HG03442 (cell line): ENCODE measurements at regions not wholly inside any gene's neighbourhood (a gene's known extent, or its start where the extent isn't known, plus 50 kb on each side); places are given as distances from the start of the nearest gene placed in this dataset.
A peak's percentile ranks its signal among the peaks of the same experiment; 100 is the strongest.
"Not testable (repeated sequence)": the region's sequence is repeated elsewhere in the genome, so short reads cannot be mapped to it uniquely, and the experiment has no call there.

Experiments
- ATAC-seq: cut with Tn5 transposase; IDR thresholded peaks from one replicate; pipeline ENCODE4 v1.9.1; 2021; ENCODE audit warnings: mild to moderate bottlenecking, moderate library complexity; ENCODE audit not compliant: unreplicated experiment

DNA sequence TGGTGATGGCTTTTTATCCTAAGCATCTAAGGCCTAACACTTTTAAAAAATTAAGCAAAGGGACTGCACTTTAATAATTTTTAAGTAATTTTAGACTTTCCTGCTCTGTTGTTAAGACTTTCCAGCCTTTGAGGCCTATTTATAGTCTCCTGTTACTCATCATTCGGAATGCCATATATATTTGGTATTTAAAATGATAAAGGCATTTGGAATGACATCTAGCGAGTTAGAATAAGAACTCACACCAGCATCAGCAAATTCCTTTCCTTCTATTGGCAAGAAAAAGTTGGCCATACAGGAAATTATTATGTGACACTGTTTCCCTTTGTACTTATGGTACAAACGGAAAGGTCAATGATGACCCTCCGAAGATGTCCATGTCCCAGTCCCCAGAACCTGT, 88.1 kb upstream of the STMND1 start:
- ATAC-seq = no peak

DNA sequence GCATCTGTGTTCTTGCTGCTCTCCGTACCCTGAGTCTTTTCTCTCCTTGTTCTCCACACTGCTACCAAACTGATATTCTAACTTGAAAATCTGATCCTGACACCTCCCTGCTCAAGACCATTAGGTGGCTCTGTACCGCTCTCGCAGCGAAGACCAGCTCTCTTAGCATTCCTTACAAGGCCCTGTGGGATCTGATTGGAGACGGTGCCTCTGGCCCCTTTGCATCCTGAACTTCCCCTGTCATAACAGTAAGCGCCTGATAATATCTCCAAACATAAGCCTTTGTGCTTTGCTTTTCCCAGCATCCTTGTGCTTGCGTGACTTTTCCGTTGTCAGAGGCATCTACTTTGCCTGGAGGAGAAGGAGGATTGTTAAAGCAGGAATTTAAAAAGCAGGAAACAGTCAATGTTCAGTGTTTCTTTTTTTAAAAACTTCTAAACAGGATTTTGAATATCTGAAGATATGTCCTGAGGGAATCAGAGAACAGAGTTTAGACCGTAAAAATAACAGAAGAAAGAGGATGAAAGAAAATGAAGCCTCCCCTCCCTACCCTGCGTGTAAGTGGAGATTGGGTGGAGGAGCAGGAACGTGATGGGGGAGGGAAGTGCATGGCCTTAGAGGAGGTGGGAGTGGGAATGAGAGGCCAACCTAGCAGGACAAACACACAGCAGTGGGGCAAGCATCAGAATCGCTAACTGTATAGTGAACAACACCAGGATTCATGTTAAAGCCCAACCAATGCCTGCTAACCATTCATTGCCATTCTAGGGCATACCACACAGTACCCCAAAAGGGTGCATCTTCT, 89.2 kb upstream of the STMND1 start:
- no peak for ATAC-seq

DNA sequence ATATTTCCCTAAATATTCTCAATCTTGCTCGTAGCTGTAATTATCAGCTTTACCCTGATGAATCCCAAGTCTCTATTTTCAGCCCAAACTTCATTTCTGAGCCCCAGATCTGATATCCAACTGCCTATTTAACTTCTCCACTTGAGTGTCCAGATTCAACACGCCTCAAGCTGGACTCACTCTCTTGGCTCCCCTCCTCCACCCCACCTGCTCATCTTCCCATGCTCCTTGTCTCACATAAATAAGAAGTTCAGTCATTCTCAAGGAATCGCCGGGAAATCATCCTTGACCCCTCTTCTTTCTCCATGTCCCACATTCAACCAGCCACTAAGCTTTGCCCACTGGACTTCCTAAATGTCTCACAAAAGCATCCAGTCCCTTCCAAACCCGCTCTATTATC, 89.9 kb upstream of the STMND1 start:
- no peak for ATAC-seq

DNA sequence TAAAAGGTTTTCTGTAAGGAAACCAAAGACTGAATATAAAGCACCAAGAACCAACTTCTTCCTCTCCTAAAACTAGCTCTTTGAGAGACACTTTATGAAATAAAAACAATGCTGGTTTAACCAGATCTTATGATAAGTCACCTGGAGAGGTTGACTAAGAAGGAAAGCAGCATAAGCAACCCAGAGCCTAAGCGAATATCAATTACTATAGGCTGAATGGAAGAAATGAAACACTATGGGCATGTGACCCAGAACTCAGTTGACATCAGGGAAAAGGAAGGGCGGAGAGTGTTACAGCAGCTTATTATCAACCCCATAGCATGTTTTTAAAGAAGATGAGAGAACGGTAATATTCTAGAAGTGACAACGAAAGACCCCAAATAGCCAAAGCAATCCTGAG, 94.1 kb upstream of the STMND1 start:
- ATAC-seq = no peak

DNA sequence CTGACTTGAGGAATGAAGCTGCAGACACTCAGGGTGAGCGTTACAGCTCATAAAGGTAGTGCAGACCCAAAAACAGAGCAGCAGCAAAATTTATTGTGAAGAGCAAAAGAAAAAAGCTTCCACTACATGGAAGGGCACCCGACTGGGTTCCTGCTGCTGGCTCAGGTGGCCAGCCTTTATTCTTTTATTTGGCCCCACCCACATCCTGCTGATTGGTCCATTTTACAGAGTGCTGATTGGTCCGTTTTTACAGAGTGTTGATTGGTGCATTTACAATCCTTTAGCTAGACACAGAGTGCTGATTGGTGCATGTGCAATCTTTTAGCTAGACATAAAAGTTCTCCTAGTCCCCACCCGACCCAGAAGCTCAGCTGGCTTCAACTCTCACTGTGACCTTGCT, 95.3 kb upstream of the STMND1 start:
- no peak for ATAC-seq

- no peak for ATAC-seq
These were observed 97.6 kb upstream of the STMND1 start for GRCh38 chr6:17004269-17004668.

DNA sequence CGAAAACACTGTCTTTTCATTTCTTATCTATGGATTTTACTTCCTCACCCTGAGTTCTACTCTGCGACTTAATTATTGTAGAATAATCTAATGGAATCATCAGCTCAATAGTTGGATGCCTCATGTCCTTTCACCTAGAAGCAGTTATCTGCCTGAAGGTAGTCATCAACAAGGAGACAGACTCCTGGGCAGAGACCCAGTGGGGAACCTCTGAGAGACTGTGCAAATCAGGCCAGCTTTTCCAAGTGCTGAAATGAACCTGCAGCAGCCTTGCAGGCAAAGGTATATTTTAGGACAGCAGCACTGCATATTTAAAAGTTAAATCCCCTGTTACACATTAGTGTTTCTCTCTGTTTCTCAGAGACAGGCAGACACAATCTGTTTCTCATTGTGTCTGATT, 99.7 kb upstream of the STMND1 start:
- no peak for ATAC-seq

DNA sequence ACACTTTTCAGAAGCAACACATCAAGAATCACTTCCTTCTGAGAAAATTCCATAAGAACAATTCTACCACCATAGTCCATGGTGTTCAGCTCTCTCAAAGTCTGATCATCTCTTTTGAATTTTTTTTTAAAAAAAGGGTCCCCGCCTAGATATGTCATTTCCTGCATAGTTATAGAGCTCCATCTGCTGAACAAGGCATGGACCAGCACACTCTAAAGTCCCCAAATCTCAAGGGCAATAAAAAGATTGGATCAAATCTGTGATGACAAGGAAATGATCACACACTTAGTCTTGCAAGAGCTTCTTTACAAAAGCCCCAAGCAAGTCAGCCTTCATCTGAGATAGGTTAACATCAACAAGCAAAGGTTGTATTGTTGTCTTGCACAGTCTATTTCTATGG, 100.7 kb upstream of the STMND1 start:
- ATAC-seq = no peak

- no peak for ATAC-seq
These were observed 102.1 kb upstream of the STMND1 start for GRCh38 chr6:16999491-17000436.

DNA sequence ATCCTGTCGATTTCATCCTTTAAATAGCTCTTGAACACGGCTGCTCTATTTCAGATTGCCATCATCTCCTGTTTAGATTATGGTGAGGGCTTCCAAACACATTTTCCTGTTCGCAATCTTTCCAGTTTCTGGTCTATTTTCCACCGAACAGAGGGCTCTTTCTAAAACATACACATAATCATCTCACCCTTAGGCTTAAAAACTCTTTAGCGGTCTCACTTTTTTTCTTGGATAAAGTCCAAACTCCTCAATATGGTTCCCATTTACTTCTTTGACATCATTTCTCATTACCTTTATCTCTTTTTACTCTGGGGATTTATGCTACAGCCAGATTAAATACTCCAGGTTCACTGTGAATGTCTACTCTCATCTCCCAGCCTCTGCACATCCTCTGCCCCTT, 103.4 kb upstream of the STMND1 start:
- no peak for ATAC-seq

GRCh38 chr6:16995511-16996250, 106.2 kb upstream of the STMND1 start:
- ATAC-seq = no peak

GRCh38 chr6:16993396-16993795, 108.5 kb upstream of the STMND1 start:
- no peak for ATAC-seq

DNA sequence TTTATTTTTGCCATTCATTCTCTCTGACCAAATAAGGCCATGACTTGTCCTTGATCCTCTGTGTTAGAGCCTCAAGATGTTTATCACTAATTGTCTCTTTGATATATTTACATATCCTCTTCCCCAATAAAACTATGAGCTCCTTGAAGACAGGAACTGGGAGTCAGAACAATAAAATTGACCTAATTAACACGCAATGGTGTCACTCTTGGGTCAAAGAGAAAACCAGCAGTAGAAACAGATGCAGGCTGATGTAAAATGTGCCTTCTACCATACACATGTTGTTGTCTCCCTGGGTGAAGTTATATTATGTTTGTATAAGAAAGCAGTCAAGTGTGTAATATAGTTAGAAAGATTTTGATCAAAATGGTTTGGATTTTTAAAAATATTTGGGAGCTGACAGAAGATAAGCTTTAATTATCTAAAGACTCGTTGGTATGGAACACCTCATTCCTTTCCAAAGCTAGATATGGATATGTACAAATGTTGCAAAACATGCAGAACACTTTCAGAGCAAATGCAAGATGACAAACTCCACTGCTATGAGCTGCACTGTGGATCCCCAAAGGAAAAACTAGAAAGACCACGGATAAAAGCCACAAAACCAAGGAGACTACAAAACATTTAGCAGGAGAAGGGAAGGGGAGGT, 109.7 kb upstream of the STMND1 start:
- ATAC-seq = no peak

DNA sequence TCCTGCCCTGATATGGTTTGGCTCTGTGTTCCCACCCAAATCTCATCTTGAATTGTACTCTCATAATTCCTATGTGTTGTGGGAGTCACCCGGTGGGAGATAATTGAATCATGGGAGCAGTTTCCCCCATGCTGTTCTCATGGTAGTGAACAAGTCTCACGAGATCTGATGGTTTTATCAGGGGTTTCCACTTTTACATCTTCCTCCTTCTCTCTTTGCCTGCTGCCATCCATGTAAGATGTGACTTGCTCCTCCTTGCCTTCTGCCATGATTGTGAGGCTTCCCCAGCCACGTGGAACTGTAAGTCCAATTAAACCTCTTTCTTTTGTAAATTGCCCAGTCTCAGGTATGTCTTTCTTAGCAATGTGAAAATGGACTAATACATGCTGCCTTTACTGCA, 111.9 kb upstream of the STMND1 start:
- ATAC-seq = not testable (repeated sequence)

DNA sequence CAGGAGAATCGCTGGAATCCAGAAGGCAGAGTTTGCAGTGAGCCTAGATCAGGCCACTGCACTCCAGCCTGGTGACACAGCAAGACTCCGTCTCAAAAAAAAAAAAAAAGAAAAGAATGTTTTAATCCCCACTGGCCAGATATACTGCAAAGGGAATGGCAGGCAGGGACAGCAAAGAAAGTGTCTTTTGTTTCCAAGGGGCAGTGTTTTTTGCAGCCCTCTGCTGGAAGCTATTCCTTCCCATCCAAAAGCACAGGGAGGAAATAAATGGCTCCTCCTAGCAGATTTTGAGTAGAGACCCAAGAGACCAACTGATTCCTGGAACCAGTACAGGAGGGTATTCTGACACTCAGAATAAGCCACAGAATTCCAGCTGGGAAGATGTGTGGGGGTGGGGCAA, 112.5 kb upstream of the STMND1 start:
- no peak for ATAC-seq

DNA sequence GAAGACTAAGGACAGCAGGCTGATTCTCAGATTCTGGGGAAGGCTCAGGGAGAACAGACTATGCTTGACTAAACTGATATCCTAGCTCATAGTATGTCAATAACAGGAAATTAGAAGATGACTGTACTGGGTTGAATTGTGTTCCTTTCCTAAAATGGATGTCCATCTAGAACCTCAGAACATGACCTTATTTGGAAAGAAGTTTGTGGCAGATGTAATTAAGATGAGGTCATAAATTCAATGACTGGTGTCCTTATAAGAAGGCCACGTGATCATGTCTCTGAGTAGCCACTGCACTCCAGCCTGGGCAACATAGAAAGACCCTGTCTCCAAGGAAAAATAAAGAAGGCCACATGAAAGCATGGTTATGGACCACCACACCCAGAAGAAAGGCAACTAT, 113.9 kb upstream of the STMND1 start:
- ATAC-seq = no peak

DNA sequence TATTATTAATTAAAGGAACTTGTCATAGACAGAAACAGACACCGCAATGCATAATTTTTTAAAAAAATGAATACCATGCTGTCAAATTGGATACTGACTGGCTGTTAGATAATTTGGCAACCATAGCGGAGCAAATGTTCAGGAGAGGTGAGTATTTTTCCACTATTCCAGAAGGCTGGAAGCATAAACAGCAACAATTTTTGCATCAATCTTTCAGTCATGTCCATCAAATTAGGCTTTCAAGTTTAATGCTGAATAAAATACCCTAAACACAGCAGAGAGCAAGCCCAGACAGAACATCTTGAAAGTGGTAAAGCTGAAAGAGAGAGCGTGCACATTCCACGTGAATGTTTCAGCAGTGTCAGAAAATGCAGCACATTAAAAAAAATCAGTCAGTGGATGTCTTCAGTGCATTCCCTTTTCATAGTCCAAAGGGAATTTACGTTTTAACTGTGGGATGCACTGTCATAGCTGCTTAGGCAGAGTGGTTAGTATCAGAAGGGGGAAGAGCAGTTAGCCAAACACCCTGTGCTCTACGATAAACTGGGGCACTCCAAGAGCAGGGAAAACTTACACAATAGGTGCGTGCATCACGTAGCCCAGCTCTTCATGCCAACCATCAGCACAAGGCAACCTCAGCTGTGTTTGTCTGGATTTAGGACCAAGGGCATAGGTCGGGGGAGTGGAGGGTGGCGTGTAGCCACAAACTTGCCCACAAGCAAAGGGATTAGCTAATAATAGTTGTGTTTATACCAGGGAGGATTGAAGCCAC, 116.2 kb upstream of the STMND1 start:
- no peak for ATAC-seq

DNA sequence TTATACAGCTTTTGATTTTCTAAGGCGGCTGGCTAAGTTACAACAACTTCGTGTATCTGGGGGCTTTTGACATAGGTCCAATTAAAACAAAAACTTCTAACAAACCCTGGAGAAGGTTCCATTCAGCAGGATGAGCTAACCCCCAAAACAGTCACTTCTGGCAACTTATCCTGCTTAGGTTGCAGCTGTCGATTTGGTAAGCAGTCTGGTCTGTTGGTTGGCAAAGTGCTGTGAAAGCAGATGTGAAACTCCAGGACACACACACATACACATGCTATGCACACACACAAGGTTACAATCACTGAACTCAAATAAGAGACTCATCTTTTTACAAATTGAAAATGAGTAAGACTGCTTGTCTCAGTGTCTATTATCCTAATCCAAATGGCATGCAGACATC, 119.0 kb upstream of the STMND1 start:
- peak; percentile 54 for ATAC-seq

DNA sequence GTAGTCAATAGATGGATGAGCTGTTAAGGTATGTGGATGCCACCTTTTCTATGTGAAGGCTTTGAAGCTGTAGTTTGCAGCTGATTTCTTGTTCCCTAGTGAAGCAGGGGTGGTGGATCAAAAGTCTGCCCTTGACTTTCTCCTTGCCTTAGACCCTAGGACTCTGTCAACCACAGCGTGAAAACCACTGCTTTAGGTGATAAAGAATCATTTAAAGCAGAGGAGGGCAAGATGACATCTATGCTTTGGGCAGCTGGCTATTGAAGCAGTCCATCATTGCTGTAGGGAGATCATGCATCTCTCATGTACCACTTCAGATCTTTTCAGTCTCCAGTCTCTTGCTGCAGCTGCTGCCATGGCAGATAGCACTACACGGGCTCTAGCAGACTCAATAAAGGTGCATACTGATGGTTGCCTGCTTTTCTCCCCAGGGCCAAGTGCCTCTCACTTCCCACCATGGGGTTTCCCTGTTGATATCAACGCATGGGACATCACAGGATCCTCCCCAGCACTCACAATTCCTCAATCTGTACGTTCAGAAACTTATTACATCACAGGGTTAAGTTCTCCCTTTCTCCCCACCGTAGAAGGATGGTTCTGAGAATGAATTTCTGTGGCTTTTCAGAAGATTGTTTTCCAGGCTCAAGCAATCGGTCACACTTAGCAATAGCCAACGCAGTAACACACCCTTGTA, 122.0 kb upstream of the STMND1 start:
- ATAC-seq = no peak

DNA sequence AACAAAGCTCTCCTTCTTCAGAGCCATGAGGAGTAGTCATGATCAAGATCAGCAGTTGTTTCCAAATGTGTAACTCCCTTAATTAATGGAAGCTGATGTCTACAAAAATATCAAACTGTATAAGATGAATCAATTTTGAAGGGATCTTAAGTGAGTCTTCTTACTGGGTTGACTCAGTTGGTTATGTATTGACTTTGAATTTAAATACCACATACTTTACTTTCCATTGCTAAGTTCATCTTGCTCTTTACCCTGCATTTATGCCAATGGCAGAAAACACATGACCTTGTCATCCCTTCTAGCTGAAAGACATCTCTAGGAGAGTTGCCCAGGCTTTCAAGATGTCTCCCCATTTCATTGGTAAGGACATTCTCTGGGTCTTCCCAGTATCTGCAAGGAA, 123.2 kb upstream of the STMND1 start:
- ATAC-seq = no peak
